GM12873 (cell line): ENCODE measurements at regions not wholly inside any gene's neighbourhood (a gene's known extent, or its start where the extent isn't known, plus 50 kb on each side); places are given as distances from the start of the nearest gene placed in this dataset.

Experiments
- TF ChIP-seq, protein P1 (sequence below): IDR thresholded peaks from 2 replicates; pipeline ENCODE4 v1.5.1; 2012; ENCODE audit warnings: low read depth, mild to moderate bottlenecking, moderate library complexity, low read length, control low read depth; ENCODE audit not compliant: insufficient read depth; ENCODE audit errors: missing control alignments

GRCh38 chr18:40452599-40452998 lies 1502.4 kb upstream of the PIK3C3 start:
- TF ChIP-seq, protein P1, sequence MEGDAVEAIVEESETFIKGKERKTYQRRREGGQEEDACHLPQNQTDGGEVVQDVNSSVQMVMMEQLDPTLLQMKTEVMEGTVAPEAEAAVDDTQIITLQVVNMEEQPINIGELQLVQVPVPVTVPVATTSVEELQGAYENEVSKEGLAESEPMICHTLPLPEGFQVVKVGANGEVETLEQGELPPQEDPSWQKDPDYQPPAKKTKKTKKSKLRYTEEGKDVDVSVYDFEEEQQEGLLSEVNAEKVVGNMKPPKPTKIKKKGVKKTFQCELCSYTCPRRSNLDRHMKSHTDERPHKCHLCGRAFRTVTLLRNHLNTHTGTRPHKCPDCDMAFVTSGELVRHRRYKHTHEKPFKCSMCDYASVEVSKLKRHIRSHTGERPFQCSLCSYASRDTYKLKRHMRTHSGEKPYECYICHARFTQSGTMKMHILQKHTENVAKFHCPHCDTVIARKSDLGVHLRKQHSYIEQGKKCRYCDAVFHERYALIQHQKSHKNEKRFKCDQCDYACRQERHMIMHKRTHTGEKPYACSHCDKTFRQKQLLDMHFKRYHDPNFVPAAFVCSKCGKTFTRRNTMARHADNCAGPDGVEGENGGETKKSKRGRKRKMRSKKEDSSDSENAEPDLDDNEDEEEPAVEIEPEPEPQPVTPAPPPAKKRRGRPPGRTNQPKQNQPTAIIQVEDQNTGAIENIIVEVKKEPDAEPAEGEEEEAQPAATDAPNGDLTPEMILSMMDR = no peak

DNA sequence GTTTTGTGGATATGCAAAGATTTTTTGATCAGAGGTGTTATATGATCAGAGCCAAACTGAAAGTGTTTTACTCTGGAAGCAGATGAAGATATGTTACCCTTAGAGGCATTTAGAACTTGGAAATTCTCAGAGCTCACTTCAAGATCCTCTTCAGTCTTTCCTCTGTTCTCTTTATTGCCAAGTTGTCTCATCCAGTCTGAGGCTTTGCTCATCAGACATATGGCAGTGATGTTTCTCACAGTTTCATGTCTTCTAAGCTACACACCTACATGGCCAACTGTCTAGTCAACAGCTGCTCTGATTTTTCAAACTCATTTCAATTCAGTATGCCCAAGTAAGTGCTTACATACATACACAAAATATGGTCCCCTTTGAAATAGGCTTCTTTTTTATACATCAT lies 1504.3 kb upstream of the PIK3C3 start:
- TF ChIP-seq, protein P1 = no peak

GRCh38 chr18:40447820-40448219 lies 1507.2 kb upstream of the PIK3C3 start:
- TF ChIP-seq, protein P1 = no peak

DNA sequence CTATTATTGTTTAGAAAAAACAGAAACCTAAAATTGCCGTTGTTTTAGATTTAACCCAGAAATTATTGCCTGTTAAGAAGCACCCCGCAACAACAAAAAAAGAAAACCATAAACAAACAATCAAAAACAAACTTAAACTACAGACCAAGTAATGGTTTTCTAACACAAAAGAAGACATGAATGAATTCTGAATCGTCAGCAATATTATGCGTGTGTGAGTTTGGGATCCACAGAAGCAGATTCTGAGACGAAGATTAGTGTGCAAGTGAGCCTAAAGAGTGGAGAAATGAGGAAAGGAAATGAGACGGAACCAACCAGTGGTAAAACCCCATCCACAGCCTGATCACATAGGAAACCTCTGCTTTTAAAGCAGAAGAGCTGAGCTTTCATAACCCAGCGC lies 1514.9 kb upstream of the PIK3C3 start:
- TF ChIP-seq, protein P1 = no peak

DNA sequence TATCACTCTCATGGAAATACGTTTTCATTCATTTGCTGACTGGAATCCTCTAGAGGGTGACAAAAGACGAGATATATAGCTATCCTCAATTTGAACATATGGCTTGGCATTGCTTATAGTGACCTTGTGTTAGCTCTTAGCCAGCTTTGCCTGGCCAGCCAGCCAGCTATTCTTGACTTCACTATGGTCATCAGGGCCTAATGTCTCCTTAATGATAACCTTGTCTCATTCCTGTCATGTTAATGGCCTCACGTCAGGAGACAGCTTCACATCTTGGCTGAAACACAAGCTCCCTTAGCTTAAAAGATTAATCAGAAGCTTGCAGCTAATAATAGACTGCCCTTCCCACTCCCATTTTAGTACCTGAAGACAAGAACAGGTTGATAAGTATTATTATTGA lies 1517.5 kb upstream of the PIK3C3 start:
- TF ChIP-seq, protein P1 = no peak

GRCh38 chr18:40431071-40431985 lies 1523.7 kb upstream of the PIK3C3 start:
- TF ChIP-seq, protein P1 = no peak

- TF ChIP-seq, protein P1 = no peak
Observed at GRCh38 chr18:40423291-40423690, 1531.7 kb upstream of the PIK3C3 start.
